HL-60 (cell line): ENCODE measurements at regions not wholly inside any gene's neighbourhood (a gene's known extent, or its start where the extent isn't known, plus 50 kb on each side); places are given as distances from the start of the nearest gene placed in this dataset.

Source experiments
- DNase-seq, 2 experiments: peaks; one replicate each; pipeline ENCODE4 v3.0.0-alpha.2; 2010 to 2020; ENCODE audit warnings: low read depth in 1 of 2, low spot score in 1 of 2
- H3K27ac ChIP-seq: fragments of 250-450 bp; sonication (Bioruptor Pico); replicated peaks from 2 replicates; pipeline ENCODE4 v1.5.1; 2020; ENCODE audit warnings: mild to moderate bottlenecking, moderate library complexity
- H3K27me3 ChIP-seq: fragments of 250-450 bp; sonication (Bioruptor Pico); 2 replicates; pipeline ENCODE4 v1.5.1; 2021; ENCODE audit warnings: mild to moderate bottlenecking, moderate library complexity; ENCODE audit not compliant: insufficient read depth, poor library complexity, severe bottlenecking
- H3K4me3 ChIP-seq: replicated peaks from 2 replicates; pipeline ENCODE4 v1.5.1; 2011; ENCODE audit warnings: mild to moderate bottlenecking, control low read depth, low read length; ENCODE audit not compliant: insufficient read depth
- CTCF ChIP-seq: IDR thresholded peaks from one replicate; pipeline ENCODE4 v1.5.1; 2011; ENCODE audit warnings: low read length, control low read depth, inconsistent platforms; ENCODE audit not compliant: insufficient read depth
- GABPA ChIP-seq: IDR thresholded peaks from 2 replicates; pipeline ENCODE4 v1.6.1; 2012; ENCODE audit warnings: low read depth
- POLR2AphosphoS5 ChIP-seq: IDR thresholded peaks from 2 replicates; pipeline ENCODE4 v1.6.1; 2012; ENCODE audit warnings: low read depth
- REST ChIP-seq: IDR thresholded peaks from 2 replicates; pipeline ENCODE4 v1.6.1; 2012; ENCODE audit warnings: low read depth; ENCODE audit not compliant: insufficient replicate concordance
- SPI1 ChIP-seq: IDR thresholded peaks from 2 replicates; pipeline ENCODE4 v1.6.1; 2012; ENCODE audit warnings: low read depth, mild to moderate bottlenecking, borderline replicate concordance

GRCh38 chr10:129278686-129279085 is 188.4 kb upstream of the MGMT start:
- Histone ChIP-seq H3K27ac (no peak overlapping the region), H3K4me3 (no peak overlapping the region), H3K27me3 (no peaks in the 10 kb centered on the region)
- no peak for DNase-seq
- TF ChIP-seq GABPA (no peak), CTCF (no peak), POLR2AphosphoS5 (no peak), SPI1 (no peak), REST (no peak)

GRCh38 chr10:129279446-129280154 is 187.4 kb upstream of the MGMT start:
- Histone ChIP-seq H3K27me3 (no peaks in the 10 kb centered on the region), H3K4me3 (no peak overlapping the region), H3K27ac (no peak overlapping the region)
- TF ChIP-seq GABPA (no peak), CTCF (no peak), SPI1 (no peak), REST (no peak), POLR2AphosphoS5 (no peak)
- no peak for DNase-seq

GRCh38 chr10:129280155-129280502 is 186.9 kb upstream of the MGMT start:
- DNase-seq = no peak
- TF ChIP-seq REST (no peak), SPI1 (no peak), POLR2AphosphoS5 (no peak), CTCF (no peak), GABPA (no peak)
- Histone ChIP-seq H3K4me3 (no peak overlapping the region), H3K27me3 (no peaks in the 10 kb centered on the region), H3K27ac (no peak overlapping the region)
